ENCODE measurements at regions not wholly inside any gene's neighbourhood (a gene's known extent, or its start where the extent isn't known, plus 50 kb on each side); places are given as distances from the start of the nearest gene placed in this dataset.

GRCh38 chr17:74085434-74085833 is 118.0 kb upstream of the RPL38 start:
- peaks cover 12% of the 10 kb centered on the region for H3K9me3 Mint-ChIP-seq
- no peak overlapping the region for H3K27ac Mint-ChIP-seq
- H3K4me1 Mint-ChIP-seq, result no peaks in the 10 kb centered on the region
- no peak for TF ChIP-seq CTCF (IDR thresholded peaks at IDR 0.05; ENCODE audit: unreplicated experiment)
- no peaks in the 10 kb centered on the region for H3K36me3 Mint-ChIP-seq
- no peak for DNase-seq (ENCODE audit: low spot score in 2 of 2, unreplicated experiment in 2 of 2)
- H3K4me3 Mint-ChIP-seq, result no peak overlapping the region
- H3K27me3 Mint-ChIP-seq (ENCODE audit: low read depth), result peaks cover 59% of the 10 kb centered on the region

- Mint-ChIP-seq H3K4me1 (no peaks in the 10 kb centered on the region), H3K27me3 (ENCODE audit: low read depth) (peaks cover 57% of the 10 kb centered on the region), H3K4me3 (no peak overlapping the region), H3K9me3 (peaks cover 25% of the 10 kb centered on the region), H3K36me3 (no peaks in the 10 kb centered on the region), H3K27ac (no peak overlapping the region)
- no peak for DNase-seq (ENCODE audit: low spot score in 2 of 2, unreplicated experiment in 2 of 2)
- TF ChIP-seq CTCF (IDR thresholded peaks at IDR 0.05; ENCODE audit: unreplicated experiment), result no peak
These were observed 116.4 kb upstream of the RPL38 start for GRCh38 chr17:74087002-74087585.

GRCh38 chr17:74088285-74088933 is 115.1 kb upstream of the RPL38 start:
- Mint-ChIP-seq H3K36me3 (no peaks in the 10 kb centered on the region), H3K27ac (no peak overlapping the region), H3K4me1 (no peaks in the 10 kb centered on the region), H3K9me3 (peaks cover 27% of the 10 kb centered on the region), H3K4me3 (no peak overlapping the region), H3K27me3 (ENCODE audit: low read depth) (peaks cover 46% of the 10 kb centered on the region)
- TF ChIP-seq CTCF (IDR thresholded peaks at IDR 0.05; ENCODE audit: unreplicated experiment), result no peak
- no peak for DNase-seq (ENCODE audit: low spot score in 2 of 2, unreplicated experiment in 2 of 2)

- no peak for TF ChIP-seq CTCF (IDR thresholded peaks at IDR 0.05; ENCODE audit: unreplicated experiment)
- Mint-ChIP-seq H3K9me3 (peaks cover 32% of the 10 kb centered on the region), H3K4me3 (no peak overlapping the region), H3K27me3 (ENCODE audit: low read depth) (peaks cover 46% of the 10 kb centered on the region), H3K27ac (no peak overlapping the region), H3K4me1 (no peaks in the 10 kb centered on the region), H3K36me3 (no peaks in the 10 kb centered on the region)
- DNase-seq (ENCODE audit: low spot score in 2 of 2, unreplicated experiment in 2 of 2), result no peak
These were observed 114.5 kb upstream of the RPL38 start for GRCh38 chr17:74088934-74089329.

- Mint-ChIP-seq H3K4me1 (no peaks in the 10 kb centered on the region), H3K9me3 (peaks cover 33% of the 10 kb centered on the region), H3K4me3 (no peak overlapping the region), H3K27me3 (ENCODE audit: low read depth) (peaks cover 45% of the 10 kb centered on the region), H3K36me3 (no peaks in the 10 kb centered on the region), H3K27ac (no peak overlapping the region)
- no peak for DNase-seq (ENCODE audit: low spot score in 2 of 2, unreplicated experiment in 2 of 2)
- TF ChIP-seq CTCF (IDR thresholded peaks at IDR 0.05; ENCODE audit: unreplicated experiment), result no peak
These were observed 114.1 kb upstream of the RPL38 start for GRCh38 chr17:74089380-74089779.
